ENCODE measurements at regions not wholly inside any gene's neighbourhood (a gene's known extent, or its start where the extent isn't known, plus 50 kb on each side); places are given as distances from the start of the nearest gene placed in this dataset.

DNA sequence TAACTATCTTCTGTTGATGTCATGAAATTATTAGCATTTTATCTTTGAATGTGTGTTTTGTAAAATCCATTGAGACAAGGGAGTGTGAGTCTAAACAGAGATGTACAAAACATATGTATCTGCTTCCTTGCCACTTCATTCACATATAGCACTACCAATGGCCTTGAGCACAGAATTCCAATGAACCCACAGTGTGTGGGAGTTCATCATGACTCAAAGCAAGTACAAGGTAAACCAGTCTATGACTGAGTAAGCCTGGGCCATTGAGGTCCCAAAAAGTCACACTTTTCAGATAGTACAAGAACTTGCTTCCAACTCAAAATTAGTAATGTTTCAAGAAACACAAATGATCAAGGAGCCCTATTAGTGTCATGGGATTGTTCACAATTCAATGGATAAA is 218.6 kb downstream of the MANEA start:
- TF ChIP-seq, protein P1, sequence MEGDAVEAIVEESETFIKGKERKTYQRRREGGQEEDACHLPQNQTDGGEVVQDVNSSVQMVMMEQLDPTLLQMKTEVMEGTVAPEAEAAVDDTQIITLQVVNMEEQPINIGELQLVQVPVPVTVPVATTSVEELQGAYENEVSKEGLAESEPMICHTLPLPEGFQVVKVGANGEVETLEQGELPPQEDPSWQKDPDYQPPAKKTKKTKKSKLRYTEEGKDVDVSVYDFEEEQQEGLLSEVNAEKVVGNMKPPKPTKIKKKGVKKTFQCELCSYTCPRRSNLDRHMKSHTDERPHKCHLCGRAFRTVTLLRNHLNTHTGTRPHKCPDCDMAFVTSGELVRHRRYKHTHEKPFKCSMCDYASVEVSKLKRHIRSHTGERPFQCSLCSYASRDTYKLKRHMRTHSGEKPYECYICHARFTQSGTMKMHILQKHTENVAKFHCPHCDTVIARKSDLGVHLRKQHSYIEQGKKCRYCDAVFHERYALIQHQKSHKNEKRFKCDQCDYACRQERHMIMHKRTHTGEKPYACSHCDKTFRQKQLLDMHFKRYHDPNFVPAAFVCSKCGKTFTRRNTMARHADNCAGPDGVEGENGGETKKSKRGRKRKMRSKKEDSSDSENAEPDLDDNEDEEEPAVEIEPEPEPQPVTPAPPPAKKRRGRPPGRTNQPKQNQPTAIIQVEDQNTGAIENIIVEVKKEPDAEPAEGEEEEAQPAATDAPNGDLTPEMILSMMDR (conservative IDR thresholded peaks at IDR 0.05) = no peak
- no peak for TF ChIP-seq ZFX (IDR thresholded peaks at IDR 0.05)
- no peak overlapping the region for H3K27ac ChIP-seq

DNA sequence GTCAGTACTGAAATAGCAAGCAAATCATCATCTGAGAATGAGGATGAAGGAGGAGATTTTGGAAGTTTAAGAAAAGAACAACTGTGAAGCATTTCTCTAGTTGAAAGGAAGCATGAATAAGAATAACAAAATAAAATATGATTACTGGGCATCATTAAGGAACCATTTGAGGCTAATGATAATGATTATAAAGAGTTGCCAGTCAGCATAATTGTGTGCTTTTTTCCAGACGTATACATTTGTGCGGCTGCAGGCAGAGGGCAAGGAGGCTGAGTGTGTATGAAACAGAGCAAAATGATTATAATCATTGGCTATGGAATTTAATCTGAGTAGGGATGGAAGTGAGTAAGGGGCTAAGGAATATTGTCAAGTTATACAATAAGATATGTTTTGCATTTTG is 218.7 kb upstream of the FUT9 start:
- TF ChIP-seq, protein P1 (conservative IDR thresholded peaks at IDR 0.05) = no peak
- TF ChIP-seq ZFX (IDR thresholded peaks at IDR 0.05) = no peak

DNA sequence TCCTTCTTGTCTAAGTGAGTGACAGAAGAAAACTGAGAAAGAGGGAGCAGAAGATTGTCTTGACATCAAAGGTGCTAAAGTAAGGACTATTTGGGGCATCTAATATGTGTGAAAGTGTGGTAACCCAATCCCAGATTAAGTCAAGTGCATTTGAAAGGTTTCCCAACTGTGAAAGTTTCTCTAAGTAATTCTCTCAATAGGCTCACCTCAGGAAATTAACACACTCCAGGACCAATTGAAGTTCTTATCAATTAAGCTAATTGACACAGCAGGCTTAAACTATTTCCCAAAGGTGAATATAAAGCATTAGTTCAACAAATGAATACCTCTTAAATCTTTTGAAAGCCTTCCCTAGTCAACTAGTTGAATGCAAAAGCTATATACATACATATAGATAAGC is 212.8 kb upstream of the FUT9 start:
- no peak overlapping the region for H3K27ac ChIP-seq
- TF ChIP-seq, protein P1 (conservative IDR thresholded peaks at IDR 0.05) = no peak
- TF ChIP-seq ZFX (IDR thresholded peaks at IDR 0.05) = no peak

More for the DNA sequence above, 218.7 kb upstream of the FUT9 start:
- H3K27ac ChIP-seq = no peak overlapping the region

DNA sequence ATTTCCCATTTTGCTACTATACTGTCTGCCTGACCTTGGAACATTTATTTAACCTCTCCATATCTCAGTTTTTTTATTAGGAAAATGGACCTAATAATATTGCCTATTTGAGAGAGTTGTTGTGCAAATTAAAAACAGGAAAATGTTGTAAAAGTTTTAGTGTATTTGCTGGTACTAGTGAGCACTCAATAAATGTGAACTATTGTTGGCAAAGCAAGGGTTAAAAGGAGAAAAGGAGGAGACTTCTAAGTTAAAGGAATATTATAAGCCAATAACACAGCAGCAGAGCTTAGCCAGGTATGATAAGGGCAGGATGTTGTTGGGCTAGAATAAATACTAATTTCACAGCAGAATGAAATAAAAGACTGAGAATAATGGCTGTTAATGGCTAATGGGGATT is 211.9 kb upstream of the FUT9 start:
- TF ChIP-seq, protein P1 (conservative IDR thresholded peaks at IDR 0.05) = no peak
- TF ChIP-seq ZFX (IDR thresholded peaks at IDR 0.05) = no peak
- H3K27ac ChIP-seq = no peak overlapping the region

DNA sequence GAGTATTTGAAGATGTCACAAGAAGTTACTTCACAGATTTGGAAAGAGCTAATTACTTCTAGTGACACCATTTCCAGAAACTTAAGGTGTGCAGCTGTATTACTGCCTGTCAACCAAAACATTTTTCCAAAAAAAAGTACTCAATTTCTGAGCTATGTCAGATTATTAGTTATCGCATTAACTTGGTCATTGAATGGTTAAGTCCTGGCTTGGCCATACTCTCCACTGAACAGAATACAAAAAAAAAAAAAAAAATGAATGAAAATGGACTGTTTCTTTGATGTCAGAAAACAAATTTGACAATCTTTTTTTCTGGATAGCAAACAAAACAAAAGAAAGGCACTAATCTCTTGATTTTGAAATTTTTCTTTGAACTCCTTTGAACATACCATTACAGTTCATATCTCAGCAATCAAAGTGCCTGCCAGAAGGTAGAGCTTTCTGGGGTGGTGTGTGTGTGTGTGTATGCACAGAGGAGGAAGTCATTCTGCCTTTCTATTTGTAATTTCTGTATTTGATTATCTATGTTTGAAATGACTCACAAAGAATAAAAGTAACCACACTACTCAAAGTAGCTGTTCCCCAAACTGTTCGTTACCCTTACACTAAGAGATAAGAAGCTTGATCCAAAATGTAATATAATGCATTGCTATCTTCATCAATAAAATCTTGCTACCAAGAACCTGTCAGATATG is 210.8 kb upstream of the FUT9 start:
- H3K27ac ChIP-seq = no peak overlapping the region
- TF ChIP-seq ZFX (IDR thresholded peaks at IDR 0.05) = no peak
- TF ChIP-seq, protein P1 (conservative IDR thresholded peaks at IDR 0.05) = no peak

DNA sequence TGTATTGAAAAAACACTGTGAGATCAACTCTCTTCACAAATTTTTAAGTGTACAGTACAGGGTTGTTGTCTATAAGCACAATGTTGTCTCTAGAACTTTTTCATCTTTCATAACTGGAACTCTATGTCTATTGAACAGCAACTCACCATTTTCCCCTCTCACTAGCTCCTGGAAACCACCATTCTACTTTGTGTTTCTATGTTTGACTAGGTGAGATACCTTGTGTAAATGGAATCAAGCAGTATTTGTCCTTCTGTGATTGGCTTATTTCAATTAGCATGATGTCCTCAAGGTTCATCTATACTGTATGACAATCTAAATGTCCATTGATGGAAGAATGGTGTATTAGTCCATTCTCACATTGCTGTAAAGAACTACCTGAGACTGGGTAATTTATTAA is 210.1 kb upstream of the FUT9 start:
- no peak for TF ChIP-seq ZFX (IDR thresholded peaks at IDR 0.05)
- TF ChIP-seq, protein P1 (conservative IDR thresholded peaks at IDR 0.05) = no peak
- H3K27ac ChIP-seq = no peak overlapping the region

DNA sequence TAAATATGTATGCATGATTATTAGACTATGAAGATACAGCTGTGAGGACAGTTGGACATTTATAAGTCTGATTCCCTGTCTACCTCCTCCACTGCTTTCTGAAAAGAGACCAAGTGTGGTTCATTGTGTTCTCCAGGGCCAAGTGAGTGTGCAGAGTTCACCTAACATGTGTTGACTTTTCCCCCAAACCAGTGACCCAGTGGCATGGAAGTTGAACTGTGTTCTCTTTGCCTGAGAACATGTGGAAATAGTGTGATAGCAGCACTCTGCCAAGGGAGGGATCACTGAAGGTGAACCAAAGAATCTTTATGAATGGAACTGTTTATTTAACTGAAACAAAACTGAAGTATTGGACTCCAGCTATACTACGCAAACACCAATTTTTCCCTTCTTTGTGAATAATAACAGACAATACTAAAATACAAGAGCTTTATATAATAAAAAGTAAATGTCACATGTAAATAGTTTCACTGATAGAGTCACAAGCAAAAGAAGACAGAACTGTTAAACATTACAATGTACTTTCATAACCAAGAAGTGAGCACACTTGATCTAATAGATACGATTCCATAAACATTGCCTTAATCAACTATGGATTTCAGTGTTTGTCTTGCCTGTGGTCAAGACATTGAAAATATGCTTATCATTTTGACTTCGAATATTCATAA is 200.3 kb upstream of the FUT9 start:
- TF ChIP-seq, protein P1 (conservative IDR thresholded peaks at IDR 0.05) = no peak
- TF ChIP-seq ZFX (IDR thresholded peaks at IDR 0.05) = no peak
- H3K27ac ChIP-seq = no peak overlapping the region

Data from C4-2B (cell line).